WTC11 (cell line): ENCODE measurements at regions not wholly inside any gene's neighbourhood (a gene's known extent, or its start where the extent isn't known, plus 50 kb on each side); places are given as distances from the start of the nearest gene placed in this dataset.

ENCODE experiments used
- ARID4B ChIP-seq: sonication (generic); formaldehyde crosslinking; IDR thresholded peaks from 2 replicates; pipeline ENCODE4 v1.8.0; 2023; ENCODE audit warnings: missing genetic modification reagents, mild to moderate bottlenecking, borderline replicate concordance
- CTCF ChIP-seq: fragments of 200-600 bp; IDR thresholded peaks from 2 replicates; pipeline ENCODE4 v1.8.0; 2022; ENCODE audit warnings: antibody characterized with exemption

- TF ChIP-seq CTCF (no peak), ARID4B (CRISPR knock-in tag) (no peak)
These were observed 114.7 kb downstream of the KCNF1 start for GRCh38 chr2:11026286-11026921.
